ENCODE measurements at regions not wholly inside any gene's neighbourhood (a gene's known extent, or its start where the extent isn't known, plus 50 kb on each side); places are given as distances from the start of the nearest gene placed in this dataset.

- TF ChIP-seq CTCF (IDR thresholded peaks at IDR 0.05) (no peak), EP300 (IDR thresholded peaks at IDR 0.05) (no peak), POLR2A (IDR thresholded peaks at IDR 0.05) (no peak)
These were observed 203.6 kb downstream of the ACKR3 start for GRCh38 chr2:236773206-236773605.
